WTC11 (cell line): ENCODE measurements at regions not wholly inside any gene's neighbourhood (a gene's known extent, or its start where the extent isn't known, plus 50 kb on each side); places are given as distances from the start of the nearest gene placed in this dataset.
"Not testable (repeated sequence)": the region's sequence is repeated elsewhere in the genome, so short reads cannot be mapped to it uniquely, and the experiment has no call there.

Source experiments
- ATAC-seq: fragments of 200-7000 bp; cut with Tn5 transposase; 2 replicates; pipeline ENCODE4 v1.10.0; 2021; ENCODE audit warnings: mild to moderate bottlenecking, moderate library complexity
- CTCF ChIA-PET: fragments of 300-600 bp; sonication (Branson Sonifier 250); formaldehyde crosslinking; loops from one replicate; lab custom pipeline; 2021; ENCODE audit warnings: antibody characterized with exemption; lab: Charles Lee
- POLR2A ChIA-PET: fragments of 350-600 bp; sonication (Branson Sonifier 250); formaldehyde crosslinking; loops from one replicate; lab custom pipeline; 2021; ENCODE audit warnings: antibody characterized with exemption; lab: Charles Lee
- DNase-seq: peaks from one replicate; pipeline ENCODE4 v3.0.0; 2021; ENCODE audit warnings: low spot score
- H3K27ac Mint-ChIP-seq: 2 replicates; pipeline ENCODE4 v1.8.0; 2021; ENCODE audit warnings: mixed read lengths
- H3K27me3 Mint-ChIP-seq: 2 replicates; pipeline ENCODE4 v1.8.0; 2021; ENCODE audit warnings: low read depth, mild to moderate bottlenecking, moderate library complexity, mixed read lengths
- H3K36me3 Mint-ChIP-seq: 2 replicates; pipeline ENCODE4 v1.8.0; 2021; ENCODE audit warnings: mixed read lengths
- H3K4me1 Mint-ChIP-seq: 2 replicates; pipeline ENCODE4 v1.8.0; 2022; ENCODE audit warnings: mixed read lengths
- H3K4me3 Mint-ChIP-seq: 2 replicates; pipeline ENCODE4 v1.8.0; 2021; ENCODE audit warnings: mild to moderate bottlenecking, moderate library complexity, mixed read lengths
- H3K9me3 Mint-ChIP-seq: 2 replicates; pipeline ENCODE4 v1.8.0; 2021; ENCODE audit warnings: mixed read lengths
- CBFB ChIP-seq: sonication (generic); formaldehyde crosslinking; IDR thresholded peaks from 2 replicates; pipeline ENCODE4 v1.8.1; 2022; ENCODE audit warnings: mild to moderate bottlenecking, low read depth, missing genetic modification reagents
- E2F1 ChIP-seq: sonication (generic); formaldehyde crosslinking; IDR thresholded peaks from 2 replicates; pipeline ENCODE4 v1.8.0; 2022; ENCODE audit warnings: mild to moderate bottlenecking, missing genetic modification reagents
- ELF4 ChIP-seq: sonication (generic); formaldehyde crosslinking; IDR thresholded peaks from 2 replicates; pipeline ENCODE4 v1.8.1; 2022; ENCODE audit warnings: low read depth, mild to moderate bottlenecking, moderate library complexity, missing genetic modification reagents
- FOXJ3 ChIP-seq: sonication (generic); formaldehyde crosslinking; IDR thresholded peaks from 2 replicates; pipeline ENCODE4 v1.9.0; 2021; ENCODE audit warnings: missing genetic modification reagents, mild to moderate bottlenecking, borderline replicate concordance
- FOXK1 ChIP-seq: sonication (generic); formaldehyde crosslinking; IDR thresholded peaks from 2 replicates; pipeline ENCODE4 v1.8.0; 2022; ENCODE audit warnings: mild to moderate bottlenecking, moderate library complexity, missing genetic modification reagents
- FOXP1 ChIP-seq: sonication (generic); formaldehyde crosslinking; IDR thresholded peaks from 2 replicates; pipeline ENCODE4 v1.8.0; 2022; ENCODE audit warnings: missing genetic modification reagents, mild to moderate bottlenecking, moderate library complexity, borderline replicate concordance
- IRF2 ChIP-seq: sonication (generic); formaldehyde crosslinking; IDR thresholded peaks from 2 replicates; pipeline ENCODE4 v1.8.0; 2022; ENCODE audit warnings: low read depth, missing genetic modification reagents, borderline replicate concordance
- NFYB ChIP-seq: sonication (generic); formaldehyde crosslinking; conservative IDR thresholded peaks from 2 replicates; pipeline ENCODE4 v1.8.0; 2022; ENCODE audit warnings: low read depth, missing genetic modification reagents
- NR2C2 ChIP-seq: sonication (generic); formaldehyde crosslinking; IDR thresholded peaks from 2 replicates; pipeline ENCODE4 v1.8.0; 2022; ENCODE audit warnings: mild to moderate bottlenecking, missing genetic modification reagents
- SOX15 ChIP-seq: fragments of 250-450 bp; sonication (Bioruptor Pico); IDR thresholded peaks from 2 replicates; pipeline ENCODE4 v1.9.0; 2021; ENCODE audit warnings: mild to moderate bottlenecking
- SP1 ChIP-seq: sonication (generic); formaldehyde crosslinking; conservative IDR thresholded peaks from 2 replicates; pipeline ENCODE4 v1.8.1; 2022; ENCODE audit warnings: missing genetic modification reagents
- TEAD4 ChIP-seq: sonication (generic); formaldehyde crosslinking; IDR thresholded peaks from 2 replicates; pipeline ENCODE4 v1.8.0; 2022; ENCODE audit warnings: mild to moderate bottlenecking, missing genetic modification reagents
- ZBTB21 ChIP-seq: sonication (generic); formaldehyde crosslinking; IDR thresholded peaks from 2 replicates; pipeline ENCODE4 v1.8.1; 2023; ENCODE audit warnings: mild to moderate bottlenecking, missing genetic modification reagents, borderline replicate concordance
- ZNF121 ChIP-seq: sonication (generic); formaldehyde crosslinking; IDR thresholded peaks from 2 replicates; pipeline ENCODE4 v1.8.0; 2023; ENCODE audit warnings: missing genetic modification reagents
- ZNF232 ChIP-seq: sonication (generic); formaldehyde crosslinking; IDR thresholded peaks from 2 replicates; pipeline ENCODE4 v1.8.0; 2022; ENCODE audit warnings: mild to moderate bottlenecking, missing genetic modification reagents
- ZNF263 ChIP-seq: sonication (generic); formaldehyde crosslinking; IDR thresholded peaks from 2 replicates; pipeline ENCODE4 v1.8.1; 2022; ENCODE audit warnings: low read depth, mild to moderate bottlenecking, moderate library complexity, missing genetic modification reagents
- TF ChIP-seq, protein P1 (sequence below): sonication (generic); formaldehyde crosslinking; IDR thresholded peaks from 2 replicates; pipeline ENCODE4 v1.8.0; 2023; ENCODE audit warnings: mild to moderate bottlenecking, missing genetic modification reagents
- TF ChIP-seq, protein P2 (sequence below): sonication (generic); formaldehyde crosslinking; IDR thresholded peaks from 2 replicates; pipeline ENCODE4 v1.8.0; 2022; ENCODE audit warnings: mild to moderate bottlenecking, missing genetic modification reagents
- TF ChIP-seq, protein P3 (sequence below): fragments of 200-600 bp; IDR thresholded peaks from 2 replicates; pipeline ENCODE4 v1.8.0; 2022; ENCODE audit warnings: antibody characterized with exemption
- TF ChIP-seq, protein P4 (sequence below): fragments of 250-450 bp; sonication (Bioruptor Pico); IDR thresholded peaks from 2 replicates; pipeline ENCODE4 v1.9.0; 2021; ENCODE audit warnings: moderate library complexity, mild to moderate bottlenecking, inconsistent platforms, borderline replicate concordance

DNA sequence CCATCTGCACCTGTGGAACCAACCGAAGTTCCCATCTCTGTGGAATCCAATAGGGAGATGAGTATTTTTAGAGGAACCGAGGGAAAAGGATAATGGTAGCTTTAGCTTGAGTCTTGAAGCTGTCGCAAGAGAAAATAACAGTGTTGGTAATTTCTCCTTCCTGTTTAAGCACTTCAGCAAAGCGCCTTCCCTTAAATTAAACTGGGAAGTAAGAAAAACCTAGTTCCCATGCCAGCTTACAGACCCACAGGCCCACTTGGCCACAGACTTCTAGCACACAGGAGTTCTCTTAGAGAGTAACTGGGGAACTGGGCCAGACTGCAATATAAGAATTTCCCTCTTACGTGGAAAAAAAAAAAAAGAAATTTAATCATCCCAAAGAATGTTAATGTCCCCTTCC, 223.8 kb downstream of the EFCAB11 start:
- Mint-ChIP-seq H3K4me1 (no peaks in the 10 kb centered on the region), H3K27me3 (no peaks in the 10 kb centered on the region; the same call in 1 of the 2 replicates), H3K27ac (no peak overlapping the region), H3K9me3 (peaks cover 15% of the 10 kb centered on the region), H3K4me3 (no peak overlapping the region), H3K36me3 (no peaks in the 10 kb centered on the region; the same call in 1 of the 2 replicates)
- CTCF ChIA-PET, result interaction anchor here (0.9 kb wide), 1 partner anchor 209 kb away, joined by 3 read pairs; no protein-coding TSS in a partner anchor
- ATAC-seq (no peak), DNase-seq (no peak)
- POLR2A ChIA-PET, result no interaction called here
- TF ChIP-seq SOX15 (CRISPR knock-in tag), result no peak
- TF ChIP-seq NR2C2, result no peak
- no peak for TF ChIP-seq CBFB (CRISPR knock-in tag)
- TF ChIP-seq, protein P1, sequence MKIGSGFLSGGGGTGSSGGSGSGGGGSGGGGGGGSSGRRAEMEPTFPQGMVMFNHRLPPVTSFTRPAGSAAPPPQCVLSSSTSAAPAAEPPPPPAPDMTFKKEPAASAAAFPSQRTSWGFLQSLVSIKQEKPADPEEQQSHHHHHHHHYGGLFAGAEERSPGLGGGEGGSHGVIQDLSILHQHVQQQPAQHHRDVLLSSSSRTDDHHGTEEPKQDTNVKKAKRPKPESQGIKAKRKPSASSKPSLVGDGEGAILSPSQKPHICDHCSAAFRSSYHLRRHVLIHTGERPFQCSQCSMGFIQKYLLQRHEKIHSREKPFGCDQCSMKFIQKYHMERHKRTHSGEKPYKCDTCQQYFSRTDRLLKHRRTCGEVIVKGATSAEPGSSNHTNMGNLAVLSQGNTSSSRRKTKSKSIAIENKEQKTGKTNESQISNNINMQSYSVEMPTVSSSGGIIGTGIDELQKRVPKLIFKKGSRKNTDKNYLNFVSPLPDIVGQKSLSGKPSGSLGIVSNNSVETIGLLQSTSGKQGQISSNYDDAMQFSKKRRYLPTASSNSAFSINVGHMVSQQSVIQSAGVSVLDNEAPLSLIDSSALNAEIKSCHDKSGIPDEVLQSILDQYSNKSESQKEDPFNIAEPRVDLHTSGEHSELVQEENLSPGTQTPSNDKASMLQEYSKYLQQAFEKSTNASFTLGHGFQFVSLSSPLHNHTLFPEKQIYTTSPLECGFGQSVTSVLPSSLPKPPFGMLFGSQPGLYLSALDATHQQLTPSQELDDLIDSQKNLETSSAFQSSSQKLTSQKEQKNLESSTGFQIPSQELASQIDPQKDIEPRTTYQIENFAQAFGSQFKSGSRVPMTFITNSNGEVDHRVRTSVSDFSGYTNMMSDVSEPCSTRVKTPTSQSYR (CRISPR knock-in tag), result no peak
- TF ChIP-seq NFYB (CRISPR knock-in tag), result no peak
- TF ChIP-seq SP1 (CRISPR knock-in tag), result no peak
- no peak for TF ChIP-seq ZBTB21 (CRISPR knock-in tag)

DNA sequence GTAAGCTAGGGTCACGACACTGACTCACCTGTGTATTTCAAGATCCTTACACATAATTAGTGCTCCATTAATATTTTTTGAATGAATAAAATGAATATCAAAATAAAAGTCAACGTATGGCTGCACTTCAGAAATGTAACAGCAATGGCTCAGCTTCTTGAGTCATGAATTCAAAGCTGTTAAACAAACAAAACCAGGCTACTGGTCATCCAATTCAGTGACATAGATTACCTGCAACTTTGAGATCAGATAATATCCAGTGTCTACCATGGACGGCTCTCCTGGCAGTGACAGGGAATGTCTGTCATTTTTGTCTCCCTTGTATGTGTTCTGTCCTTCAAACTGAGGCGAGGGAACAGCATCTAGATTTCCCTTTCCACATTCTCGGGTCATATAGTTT, 225.6 kb downstream of the EFCAB11 start:
- H3K4me3 Mint-ChIP-seq, result no peak overlapping the region
- H3K27me3 Mint-ChIP-seq, result no peaks in the 10 kb centered on the region; the same call in 1 of the 2 replicates
- POLR2A ChIA-PET, result no interaction called here
- no peak overlapping the region for H3K27ac Mint-ChIP-seq
- H3K4me1 Mint-ChIP-seq, result peaks cover 13% of the 10 kb centered on the region
- no peak for DNase-seq
- H3K36me3 Mint-ChIP-seq, result no peaks in the 10 kb centered on the region; the same call in 1 of the 2 replicates
- no peak for TF ChIP-seq TEAD4 (CRISPR knock-in tag)
- TF ChIP-seq ZNF232 (CRISPR knock-in tag), result no peak
- no peak for TF ChIP-seq FOXP1 (CRISPR knock-in tag)
- TF ChIP-seq, protein P2, sequence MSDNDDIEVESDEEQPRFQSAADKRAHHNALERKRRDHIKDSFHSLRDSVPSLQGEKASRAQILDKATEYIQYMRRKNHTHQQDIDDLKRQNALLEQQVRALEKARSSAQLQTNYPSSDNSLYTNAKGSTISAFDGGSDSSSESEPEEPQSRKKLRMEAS (CRISPR knock-in tag), result no peak
- no peak for TF ChIP-seq ZNF263 (CRISPR knock-in tag)
- no peak for TF ChIP-seq FOXK1
- TF ChIP-seq, protein P3, sequence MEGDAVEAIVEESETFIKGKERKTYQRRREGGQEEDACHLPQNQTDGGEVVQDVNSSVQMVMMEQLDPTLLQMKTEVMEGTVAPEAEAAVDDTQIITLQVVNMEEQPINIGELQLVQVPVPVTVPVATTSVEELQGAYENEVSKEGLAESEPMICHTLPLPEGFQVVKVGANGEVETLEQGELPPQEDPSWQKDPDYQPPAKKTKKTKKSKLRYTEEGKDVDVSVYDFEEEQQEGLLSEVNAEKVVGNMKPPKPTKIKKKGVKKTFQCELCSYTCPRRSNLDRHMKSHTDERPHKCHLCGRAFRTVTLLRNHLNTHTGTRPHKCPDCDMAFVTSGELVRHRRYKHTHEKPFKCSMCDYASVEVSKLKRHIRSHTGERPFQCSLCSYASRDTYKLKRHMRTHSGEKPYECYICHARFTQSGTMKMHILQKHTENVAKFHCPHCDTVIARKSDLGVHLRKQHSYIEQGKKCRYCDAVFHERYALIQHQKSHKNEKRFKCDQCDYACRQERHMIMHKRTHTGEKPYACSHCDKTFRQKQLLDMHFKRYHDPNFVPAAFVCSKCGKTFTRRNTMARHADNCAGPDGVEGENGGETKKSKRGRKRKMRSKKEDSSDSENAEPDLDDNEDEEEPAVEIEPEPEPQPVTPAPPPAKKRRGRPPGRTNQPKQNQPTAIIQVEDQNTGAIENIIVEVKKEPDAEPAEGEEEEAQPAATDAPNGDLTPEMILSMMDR, result no peak
- no peak for TF ChIP-seq E2F1 (CRISPR knock-in tag)
- TF ChIP-seq ZNF121 (CRISPR knock-in tag), result no peak
- no peak for TF ChIP-seq IRF2
- TF ChIP-seq, protein P4, sequence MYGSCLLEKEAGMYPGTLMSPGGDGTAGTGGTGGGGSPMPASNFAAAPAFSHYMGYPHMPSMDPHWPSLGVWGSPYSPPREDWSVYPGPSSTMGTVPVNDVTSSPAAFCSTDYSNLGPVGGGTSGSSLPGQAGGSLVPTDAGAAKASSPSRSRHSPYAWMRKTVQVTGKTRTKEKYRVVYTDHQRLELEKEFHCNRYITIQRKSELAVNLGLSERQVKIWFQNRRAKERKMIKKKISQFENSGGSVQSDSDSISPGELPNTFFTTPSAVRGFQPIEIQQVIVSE (CRISPR knock-in tag), result no peak
- no peak for TF ChIP-seq ELF4 (CRISPR knock-in tag)
- no peak for TF ChIP-seq FOXJ3
- TF ChIP-seq, all 79 proteins: peak for 0
- ATAC-seq, result no peak
- CTCF ChIA-PET, result no interaction called here
- peaks cover 14% of the 10 kb centered on the region for H3K9me3 Mint-ChIP-seq

DNA sequence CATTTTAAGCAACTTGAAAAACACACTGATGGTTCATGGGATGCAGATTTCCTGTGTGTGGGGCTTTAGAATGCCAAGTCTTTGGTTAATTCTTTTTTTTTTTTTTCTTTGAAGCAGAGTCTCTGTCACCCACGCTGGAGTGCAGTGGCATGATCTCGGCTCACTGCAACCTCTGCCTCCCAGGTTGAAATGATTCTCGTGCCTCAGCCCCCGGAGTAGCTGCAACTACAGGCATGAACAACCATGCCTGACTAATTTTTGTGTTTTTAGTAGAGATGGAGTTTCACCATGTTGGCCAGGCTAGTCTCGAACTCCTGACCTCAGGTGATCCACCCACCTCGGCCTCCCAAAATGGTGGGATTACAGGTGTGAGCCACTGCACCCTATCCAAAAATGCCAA, 228.3 kb downstream of the EFCAB11 start:
- H3K4me1 Mint-ChIP-seq, result peaks cover 37% of the 10 kb centered on the region
- POLR2A ChIA-PET, DNase-seq, H3K4me3 Mint-ChIP-seq, ATAC-seq, CTCF ChIA-PET, H3K27me3 Mint-ChIP-seq, H3K27ac Mint-ChIP-seq, H3K36me3 Mint-ChIP-seq, H3K9me3 Mint-ChIP-seq: not testable (repeated sequence)
